ENCODE measurements at regions not wholly inside any gene's neighbourhood (a gene's known extent, or its start where the extent isn't known, plus 50 kb on each side); places are given as distances from the start of the nearest gene placed in this dataset.

- no peak for TF ChIP-seq CTCF (conservative IDR thresholded peaks at IDR 0.05)
- H3K27ac ChIP-seq: no peak overlapping the region
Measured at GRCh38 chr18:73780218-73780617, 367.4 kb downstream of the FBXO15 start.

DNA sequence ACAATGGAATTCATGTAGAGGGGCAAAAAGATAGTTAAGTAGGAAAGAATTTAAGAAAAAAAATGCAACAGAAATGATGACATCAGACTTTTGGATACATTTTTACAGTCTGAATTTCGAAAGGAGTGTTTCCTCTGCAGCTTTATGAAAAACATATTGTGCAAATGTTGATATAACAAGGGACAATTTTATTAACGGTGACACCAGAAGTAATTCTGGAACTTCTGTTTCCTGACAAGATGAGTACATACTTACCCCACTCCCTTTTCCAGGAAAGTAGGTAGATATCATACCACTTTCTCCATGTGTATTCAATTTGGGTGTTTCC, 369.6 kb downstream of the FBXO15 start:
- no peak overlapping the region for H3K27ac ChIP-seq
- TF ChIP-seq CTCF (conservative IDR thresholded peaks at IDR 0.05): no peak

- no peak for TF ChIP-seq CTCF (conservative IDR thresholded peaks at IDR 0.05)
- H3K27ac ChIP-seq: no peak overlapping the region
Measured at GRCh38 chr18:73777356-73778031, 370.1 kb downstream of the FBXO15 start.

DNA sequence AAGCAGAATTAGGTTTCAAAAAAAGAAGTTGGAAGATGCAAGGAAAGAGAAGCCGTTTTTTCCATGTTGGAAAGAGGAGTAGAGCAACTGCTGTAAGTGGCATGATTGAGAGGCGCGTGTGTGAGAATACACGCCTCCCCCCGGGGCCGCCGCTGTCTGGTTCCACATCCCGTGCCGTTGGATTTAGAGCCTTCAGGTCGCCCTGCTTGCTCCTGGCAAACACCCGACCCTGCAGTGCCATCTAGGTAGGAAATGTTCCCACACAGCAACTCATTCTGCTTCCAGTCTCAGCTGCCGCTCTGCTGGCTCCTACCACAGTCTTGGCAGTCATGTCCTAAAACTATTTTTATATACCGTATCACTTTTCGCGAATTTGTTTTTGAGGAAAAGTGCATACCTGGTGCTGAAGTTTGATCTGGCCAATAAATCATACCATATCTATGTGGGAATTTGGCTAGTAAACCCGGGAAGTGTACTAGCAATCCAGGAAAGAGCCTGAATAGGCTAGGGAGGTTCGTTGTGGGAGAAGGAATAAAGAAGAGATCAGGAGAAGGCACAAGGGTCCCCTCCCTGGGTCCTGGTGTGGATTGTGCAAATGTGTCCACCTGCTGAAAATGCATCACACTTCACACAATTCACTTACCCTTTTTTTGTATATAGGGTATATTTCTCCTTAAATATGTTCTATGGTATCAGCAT, 372.7 kb downstream of the FBXO15 start:
- TF ChIP-seq CTCF (conservative IDR thresholded peaks at IDR 0.05): peak; percentile 69
- peak overlapping the region; percentile 5; the same call in 1 of the 2 replicates for H3K27ac ChIP-seq

DNA sequence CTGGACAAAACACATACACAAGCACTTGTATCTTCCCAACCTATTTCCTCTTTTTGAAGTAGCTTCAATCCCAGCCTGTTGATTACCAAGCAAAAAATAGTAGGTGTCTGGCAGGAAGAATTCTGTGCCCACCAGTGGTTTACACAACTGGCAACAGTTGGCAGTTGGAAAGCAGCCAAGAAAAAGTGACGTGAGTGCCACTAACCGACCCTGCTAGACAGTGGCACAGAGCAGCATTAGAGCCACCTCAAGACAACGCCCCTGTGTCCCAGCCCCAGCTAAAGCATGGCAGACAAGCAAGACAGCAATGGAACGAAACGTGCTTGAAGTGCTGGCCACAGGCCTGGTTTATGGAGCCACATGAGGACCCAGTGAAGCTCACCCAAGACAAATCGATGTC, 379.6 kb downstream of the FBXO15 start:
- TF ChIP-seq CTCF (conservative IDR thresholded peaks at IDR 0.05): no peak
- H3K27ac ChIP-seq: no peak overlapping the region

- no peak overlapping the region for H3K27ac ChIP-seq
- TF ChIP-seq CTCF (conservative IDR thresholded peaks at IDR 0.05): no peak
Measured at GRCh38 chr18:73766910-73767515, 380.6 kb downstream of the FBXO15 start.

DNA sequence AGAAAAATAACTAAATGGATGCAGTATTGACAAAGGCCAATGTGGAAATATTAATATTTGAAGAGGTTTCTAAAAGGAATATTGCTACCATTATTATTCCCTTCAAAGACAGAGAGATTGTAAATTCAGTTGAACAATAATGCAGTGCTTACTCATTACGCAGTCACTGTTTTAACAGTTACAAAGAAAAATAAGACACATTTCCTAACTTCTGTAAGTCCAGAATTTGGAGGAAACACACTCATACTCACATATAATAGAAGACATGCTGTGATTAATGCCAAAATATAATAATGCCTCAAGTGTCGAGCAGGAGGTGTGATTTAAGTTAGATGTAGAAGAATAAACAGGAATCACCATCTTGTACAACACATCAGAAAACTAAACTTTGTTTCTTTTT, 389.2 kb downstream of the FBXO15 start:
- H3K27ac ChIP-seq: no peak overlapping the region
- no peak for TF ChIP-seq CTCF (conservative IDR thresholded peaks at IDR 0.05)
